GM18520 (cell line): ENCODE measurements at regions not wholly inside any gene's neighbourhood (a gene's known extent, or its start where the extent isn't known, plus 50 kb on each side); places are given as distances from the start of the nearest gene placed in this dataset.
"Not testable (repeated sequence)": the region's sequence is repeated elsewhere in the genome, so short reads cannot be mapped to it uniquely, and the experiment has no call there.

Experiments used
- ATAC-seq: cut with Tn5 transposase; IDR thresholded peaks from one replicate; pipeline ENCODE4 v1.9.1; 2021; ENCODE audit not compliant: unreplicated experiment

DNA sequence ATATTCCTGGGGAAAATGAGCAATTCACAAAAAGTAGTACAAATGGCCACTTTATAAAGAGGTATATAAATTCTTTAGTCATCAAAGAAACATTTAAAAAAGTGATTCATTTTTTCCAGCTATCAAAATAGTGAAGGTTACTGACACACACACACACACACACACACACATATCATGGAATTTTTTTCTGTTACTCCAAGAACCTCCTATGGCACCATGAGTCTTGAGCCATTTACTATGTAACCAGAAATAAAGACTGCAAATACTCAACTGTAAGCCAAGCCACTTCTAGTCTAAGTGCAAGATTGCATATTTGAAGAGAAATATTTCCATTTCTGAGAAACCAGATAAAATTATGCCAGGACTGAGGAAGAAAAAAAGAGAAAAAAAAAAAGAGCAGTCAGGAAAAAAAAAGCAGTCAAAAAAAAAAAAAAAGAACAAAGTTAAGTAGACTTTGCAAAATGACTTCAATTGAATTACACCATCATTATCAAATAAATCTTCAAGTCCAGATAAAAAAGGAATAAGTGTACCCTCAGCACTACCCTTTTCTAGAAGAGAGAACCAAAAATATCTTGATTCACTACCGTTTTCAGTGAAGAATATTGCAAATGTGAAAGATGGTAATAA is 275.7 kb downstream of the DAD1 start:
- ATAC-seq = no peak

DNA sequence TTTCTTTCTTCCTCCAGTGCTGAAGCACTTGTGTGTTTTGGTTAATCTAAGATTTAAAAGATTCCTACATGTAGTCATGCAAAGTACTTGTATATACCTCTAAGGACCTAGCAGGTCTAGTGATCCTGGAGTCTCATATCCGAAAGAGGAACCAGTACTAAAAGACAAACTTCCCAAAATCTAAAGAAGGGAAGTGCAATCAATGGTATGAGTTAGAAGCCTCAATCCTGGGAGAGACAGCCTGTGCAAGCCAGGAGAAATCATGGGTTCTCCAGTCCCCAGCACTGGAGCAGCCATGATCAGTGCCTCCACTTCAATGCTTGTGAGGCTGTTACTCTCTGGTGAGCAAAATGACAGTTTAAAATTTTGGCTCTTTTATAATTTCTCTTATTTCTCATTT is 277.4 kb downstream of the DAD1 start:
- no peak for ATAC-seq

DNA sequence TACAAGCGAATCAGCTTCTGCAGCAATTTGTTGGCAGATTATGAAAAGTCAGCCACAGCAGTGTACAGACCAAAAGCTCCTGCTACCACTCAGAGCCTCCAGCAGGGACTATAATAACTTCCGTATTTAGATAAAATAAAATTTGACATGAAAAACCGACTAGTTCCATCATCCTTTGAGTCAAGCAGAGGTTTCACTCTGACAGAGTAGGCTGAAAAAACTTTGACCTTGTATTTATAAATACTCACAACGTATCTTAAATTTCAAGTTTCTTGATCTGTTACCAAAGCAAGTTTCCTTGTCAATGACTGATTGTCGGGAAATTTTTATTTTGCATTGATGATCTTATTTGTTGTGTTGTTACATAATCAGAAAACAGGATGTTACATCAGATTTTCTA is 283.4 kb downstream of the DAD1 start:
- no peak for ATAC-seq

DNA sequence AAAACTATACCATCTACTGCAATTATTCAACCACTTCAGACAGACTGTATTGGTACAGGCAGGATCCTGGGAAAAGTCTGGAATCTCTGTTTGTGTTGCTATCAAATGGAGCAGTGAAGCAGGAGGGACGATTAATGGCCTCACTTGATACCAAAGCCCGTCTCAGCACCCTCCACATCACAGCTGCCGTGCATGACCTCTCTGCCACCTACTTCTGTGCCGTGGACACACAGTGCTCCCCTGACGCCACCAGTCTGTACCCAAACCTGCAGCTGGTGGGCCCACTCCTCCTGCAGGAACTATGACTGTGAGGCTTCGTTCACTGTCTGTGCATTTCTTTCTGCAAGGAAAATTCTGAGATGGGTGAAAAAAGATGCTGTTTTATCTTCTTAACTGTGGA is 284.7 kb downstream of the DAD1 start:
- no peak for ATAC-seq

DNA sequence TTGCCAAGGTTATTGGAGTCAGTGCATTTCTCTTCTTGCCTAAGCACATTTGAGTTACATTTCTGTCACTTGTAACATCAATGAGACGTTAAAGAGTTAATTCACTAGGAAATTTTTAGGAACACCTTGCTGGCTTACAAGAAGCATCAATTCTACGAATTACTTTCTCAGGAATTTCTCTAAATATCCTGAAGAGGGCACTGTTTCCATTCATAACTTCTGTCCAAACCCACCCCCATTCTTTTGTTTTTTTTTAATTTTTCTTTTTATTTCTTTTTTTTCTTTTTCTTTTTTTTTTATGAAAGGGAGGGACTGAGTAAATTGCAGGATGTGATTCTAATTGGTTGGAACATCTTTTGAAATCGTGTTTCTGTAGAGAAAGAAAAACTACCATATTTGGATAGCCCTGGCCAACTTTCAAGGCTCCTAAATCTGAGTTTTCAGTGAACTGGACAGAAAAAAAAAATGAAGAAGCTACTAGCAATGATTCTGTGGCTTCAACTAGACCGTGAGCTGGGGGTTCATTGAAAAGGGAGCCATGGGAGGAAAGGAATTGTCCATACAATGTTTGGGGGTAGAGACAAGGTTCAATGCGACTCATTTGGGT is 285.3 kb downstream of the DAD1 start:
- ATAC-seq = no peak

DNA sequence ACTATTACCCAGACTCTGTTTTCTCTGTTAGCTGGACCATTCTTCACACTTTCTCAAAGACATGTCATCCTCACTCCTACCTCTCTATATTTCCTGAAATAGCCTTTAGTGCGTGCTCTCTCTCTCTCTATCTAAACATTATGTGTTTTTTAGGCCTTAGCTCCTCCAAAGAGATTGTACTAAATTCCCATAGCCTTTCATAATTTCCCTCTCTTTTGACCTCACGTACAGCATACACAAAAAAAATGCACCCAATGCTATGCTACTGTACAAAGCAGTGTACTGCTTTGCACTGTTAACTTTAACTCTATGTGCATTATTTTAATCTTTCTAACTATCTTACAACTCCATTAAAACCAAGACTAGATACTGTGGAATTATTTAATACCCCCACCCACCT is 288.4 kb downstream of the DAD1 start:
- no peak for ATAC-seq

DNA sequence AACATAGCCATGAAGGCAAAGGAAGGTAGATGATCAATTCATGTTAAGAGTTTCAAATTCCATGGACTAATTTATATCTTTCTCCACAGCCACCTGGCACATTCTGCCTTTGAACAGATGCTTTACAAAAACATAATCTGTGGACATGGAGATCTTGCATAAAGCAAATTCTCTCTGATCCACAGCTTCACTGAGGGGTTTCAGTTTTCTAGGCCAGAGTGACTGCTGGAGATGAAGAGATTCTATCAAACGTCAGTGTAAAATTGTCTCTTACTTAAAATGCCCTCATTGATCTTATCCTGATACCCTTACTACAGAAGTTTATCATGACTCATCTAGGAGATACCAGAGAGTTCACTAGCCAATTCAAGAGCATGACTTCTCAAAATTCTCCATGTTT is 291.6 kb downstream of the DAD1 start:
- no peak for ATAC-seq

DNA sequence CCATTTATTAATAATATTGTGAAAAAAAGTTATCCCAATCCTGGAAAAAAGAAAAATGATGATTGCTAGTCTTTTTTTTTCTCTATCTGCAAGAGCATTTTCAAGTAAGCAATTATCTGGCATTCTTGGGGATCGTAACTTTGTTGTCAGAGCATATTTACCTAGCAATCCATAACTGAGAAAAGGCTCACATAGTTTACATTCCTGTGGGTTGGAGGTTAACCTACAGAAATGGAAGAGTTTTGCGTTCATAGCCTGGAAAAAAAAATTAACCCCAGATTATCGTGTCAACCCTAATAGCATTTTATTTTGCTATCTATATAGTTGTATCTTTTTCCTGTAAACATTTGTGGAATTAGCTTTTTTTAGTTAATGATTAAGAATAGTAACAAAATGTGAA is 292.3 kb downstream of the DAD1 start:
- ATAC-seq = no peak

DNA sequence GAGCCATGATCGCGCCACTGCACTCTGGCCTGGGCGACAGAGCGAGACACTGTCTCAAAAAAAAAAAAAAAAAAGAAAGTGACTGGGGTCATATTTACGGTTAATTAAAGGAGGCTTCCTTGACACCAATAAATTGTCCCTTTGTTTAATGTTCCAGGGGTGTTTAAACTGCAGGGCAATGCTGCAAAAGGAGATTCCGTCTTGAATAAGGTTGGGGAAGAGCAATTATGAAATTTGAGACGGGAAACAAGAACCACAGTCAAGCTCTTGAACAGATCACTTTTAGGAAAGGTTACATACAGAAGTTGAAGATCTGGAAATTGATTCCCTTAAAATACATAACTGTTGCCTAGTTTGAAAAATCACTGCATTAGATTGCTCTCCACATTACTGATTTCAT is 292.9 kb downstream of the DAD1 start:
- ATAC-seq = no peak

DNA sequence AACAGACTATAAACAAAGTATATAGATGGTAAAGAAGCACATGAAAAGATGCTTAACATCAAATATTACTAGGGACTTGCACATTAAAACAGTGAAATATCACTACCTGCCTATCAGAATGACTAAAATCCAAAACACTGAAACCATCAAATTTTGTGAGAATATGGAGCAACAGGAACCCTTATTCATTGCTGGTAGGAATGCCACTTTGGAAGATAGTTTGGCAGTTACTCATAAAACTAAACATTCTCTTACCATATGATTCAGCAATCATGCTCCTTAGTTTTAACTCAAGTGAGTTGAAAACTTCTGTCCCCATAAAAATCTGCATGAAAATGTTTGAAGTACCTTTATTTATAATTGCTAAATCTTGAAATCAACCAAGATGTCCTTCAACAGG is 297.6 kb downstream of the DAD1 start:
- ATAC-seq = no peak

DNA sequence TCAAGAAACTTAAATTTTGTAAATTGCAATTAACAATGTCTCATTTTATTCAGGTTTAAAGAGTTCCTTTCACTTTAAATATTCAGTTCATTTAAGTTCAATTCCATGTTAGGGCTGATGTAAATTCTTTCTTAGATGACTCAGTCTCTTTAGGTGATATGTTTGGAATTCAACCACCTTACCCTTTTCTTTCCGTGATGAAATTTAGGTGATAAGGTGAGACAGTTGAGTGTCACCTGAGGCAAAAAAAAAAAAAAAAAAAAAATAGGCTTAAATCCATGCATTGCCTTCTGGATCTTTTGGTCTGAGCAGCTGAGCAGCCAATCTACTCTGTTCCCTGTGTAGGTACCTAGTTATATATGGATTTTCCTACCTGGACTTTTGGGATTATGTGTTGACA is 299.5 kb downstream of the DAD1 start:
- no peak for ATAC-seq

DNA sequence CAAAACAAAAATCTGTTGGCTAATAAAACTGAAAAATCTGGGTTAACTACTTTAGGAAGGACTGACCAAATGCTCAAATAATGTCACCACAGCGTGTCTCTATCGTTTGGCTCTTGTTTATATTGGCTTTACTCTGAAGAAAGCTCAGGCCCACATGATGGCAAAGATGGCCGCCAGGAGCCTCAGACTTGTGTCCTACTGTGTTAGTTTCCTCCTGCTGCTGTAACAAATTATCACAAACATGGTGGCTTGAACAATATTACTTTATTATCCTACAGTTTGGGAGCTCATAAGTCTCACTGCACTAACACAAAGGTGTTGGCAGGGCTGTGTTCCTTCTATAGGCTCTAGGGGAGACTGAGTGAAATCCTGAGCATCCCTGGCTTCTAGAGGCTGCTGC is 303.0 kb downstream of the DAD1 start:
- ATAC-seq = no peak

DNA sequence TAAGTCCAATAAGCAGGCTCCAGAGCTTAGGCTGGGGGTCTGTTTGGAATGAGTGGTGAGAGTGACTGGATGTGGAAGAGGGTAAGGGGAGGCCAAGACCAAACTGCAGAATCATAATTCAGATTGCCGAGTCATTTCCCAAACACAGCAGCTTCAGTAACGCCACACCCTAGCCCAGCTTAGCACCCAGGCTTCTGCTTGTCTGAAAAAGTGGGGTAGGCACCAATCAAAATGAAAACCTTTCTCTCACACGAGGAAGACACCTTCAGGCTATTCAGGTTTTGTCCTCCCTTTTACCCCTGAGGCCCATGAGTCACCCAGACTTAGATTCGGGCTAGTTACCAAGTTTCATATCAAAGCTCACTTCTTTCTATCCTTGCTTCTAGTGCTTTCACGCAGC is 306.1 kb downstream of the DAD1 start:
- ATAC-seq = no peak

DNA sequence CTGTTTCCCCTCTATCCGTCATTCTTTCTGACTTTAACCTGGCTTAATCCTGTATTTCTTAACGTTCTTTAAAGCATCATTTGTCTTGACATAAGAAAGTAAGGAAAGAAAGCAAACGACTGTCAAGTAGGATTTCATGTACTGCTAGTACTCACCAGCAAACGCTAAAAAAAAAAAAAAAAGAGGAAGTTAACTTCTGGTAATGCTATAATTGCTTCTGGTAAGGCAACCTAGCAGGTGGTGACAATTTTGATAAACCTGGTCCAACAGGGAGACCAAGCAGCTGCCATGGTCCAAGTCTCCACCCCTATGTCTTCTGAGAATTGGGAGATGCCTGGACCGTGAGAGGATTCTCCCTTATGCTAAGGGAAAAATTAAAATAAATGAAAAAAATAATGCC is 306.6 kb downstream of the DAD1 start:
- ATAC-seq = no peak

DNA sequence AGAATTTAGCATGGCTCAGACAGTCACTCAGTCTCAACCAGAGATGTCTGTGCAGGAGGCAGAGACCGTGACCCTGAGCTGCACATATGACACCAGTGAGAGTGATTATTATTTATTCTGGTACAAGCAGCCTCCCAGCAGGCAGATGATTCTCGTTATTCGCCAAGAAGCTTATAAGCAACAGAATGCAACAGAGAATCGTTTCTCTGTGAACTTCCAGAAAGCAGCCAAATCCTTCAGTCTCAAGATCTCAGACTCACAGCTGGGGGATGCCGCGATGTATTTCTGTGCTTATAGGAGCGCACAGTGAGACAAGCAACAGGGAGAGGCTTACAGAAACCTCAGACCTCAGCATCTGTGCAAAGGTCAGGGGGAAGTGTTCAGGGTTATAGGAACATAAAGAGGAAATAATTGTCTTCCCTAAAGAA is 307.6 kb downstream of the DAD1 start:
- ATAC-seq = not testable (repeated sequence)

DNA sequence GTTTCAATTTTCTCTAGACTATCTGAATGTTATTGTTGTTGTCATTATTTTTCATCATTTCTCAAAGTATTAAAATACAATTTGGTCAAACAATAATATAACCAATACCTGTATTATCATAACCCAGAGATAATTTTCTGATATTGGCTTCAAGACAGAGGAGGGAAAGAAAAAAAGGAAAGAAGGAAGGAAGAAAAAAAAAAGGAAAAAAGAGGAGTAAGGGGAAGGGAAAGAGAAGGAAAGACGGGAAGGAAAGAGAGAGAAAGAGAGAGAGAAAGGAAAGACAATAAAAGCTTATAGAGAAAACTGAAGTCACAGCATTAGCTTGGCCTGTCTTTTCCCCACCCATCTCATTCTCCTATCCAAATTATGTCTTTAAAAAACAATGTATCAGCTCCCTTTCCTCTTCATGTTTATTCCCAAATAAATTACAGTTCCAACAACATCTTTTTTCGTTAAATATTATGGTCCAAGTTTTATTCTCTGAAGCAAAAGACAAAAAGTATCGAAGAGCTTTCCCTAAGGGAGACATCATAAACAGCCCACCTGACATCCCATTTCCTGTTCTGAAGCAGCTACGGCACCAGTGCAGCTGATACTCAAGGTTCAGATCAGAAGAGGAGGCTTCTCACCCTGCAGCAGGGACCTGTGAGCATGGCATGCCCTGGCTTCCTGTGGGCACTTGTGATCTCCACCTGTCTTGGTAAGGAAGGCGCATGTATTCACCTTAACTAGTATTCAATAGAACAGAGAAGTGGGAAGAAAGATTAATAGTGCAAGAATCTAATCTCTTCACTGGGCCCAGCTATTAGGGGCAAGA is 308.3 kb downstream of the DAD1 start:
- ATAC-seq = no peak

DNA sequence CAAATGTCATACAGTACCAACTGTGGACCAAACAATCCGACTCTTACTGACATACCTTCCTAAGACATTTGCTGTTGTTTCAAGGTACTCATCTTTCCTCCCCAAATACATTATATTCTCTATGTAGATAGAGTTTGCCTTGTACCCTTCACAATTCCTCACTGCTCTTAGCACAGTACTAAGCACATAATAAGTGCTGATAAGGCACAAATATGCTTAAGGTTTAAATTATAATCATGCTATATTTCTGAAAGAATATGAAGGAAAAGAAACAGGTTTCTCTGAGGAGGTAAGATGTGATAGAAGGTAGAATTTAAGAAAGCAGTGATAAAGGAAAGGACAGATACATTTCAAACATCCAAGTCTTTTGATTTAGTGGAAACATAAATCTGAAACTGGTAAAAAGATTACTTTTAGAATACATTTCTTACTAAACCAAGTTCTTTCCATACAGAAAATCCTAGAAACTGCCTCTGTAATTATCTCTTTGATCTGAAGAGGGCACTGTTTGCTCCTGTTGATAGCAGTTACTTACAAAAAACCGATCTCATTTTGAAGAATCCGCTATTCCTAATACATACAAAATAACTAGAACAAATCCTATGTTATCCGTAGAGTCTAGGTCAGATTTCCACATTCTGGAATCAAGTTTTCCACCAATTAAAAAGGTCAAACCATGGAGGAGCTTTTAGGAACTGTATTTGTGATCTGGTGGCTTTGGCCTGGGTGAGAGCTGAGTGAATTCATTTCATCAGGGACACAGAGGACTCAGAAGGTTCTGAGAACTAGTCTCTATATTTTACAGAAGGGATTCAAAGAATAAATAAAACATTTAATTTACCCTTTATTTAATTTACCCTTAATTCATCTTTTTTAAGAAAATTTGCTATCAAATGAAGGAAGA is 311.9 kb downstream of the DAD1 start:
- no peak for ATAC-seq

DNA sequence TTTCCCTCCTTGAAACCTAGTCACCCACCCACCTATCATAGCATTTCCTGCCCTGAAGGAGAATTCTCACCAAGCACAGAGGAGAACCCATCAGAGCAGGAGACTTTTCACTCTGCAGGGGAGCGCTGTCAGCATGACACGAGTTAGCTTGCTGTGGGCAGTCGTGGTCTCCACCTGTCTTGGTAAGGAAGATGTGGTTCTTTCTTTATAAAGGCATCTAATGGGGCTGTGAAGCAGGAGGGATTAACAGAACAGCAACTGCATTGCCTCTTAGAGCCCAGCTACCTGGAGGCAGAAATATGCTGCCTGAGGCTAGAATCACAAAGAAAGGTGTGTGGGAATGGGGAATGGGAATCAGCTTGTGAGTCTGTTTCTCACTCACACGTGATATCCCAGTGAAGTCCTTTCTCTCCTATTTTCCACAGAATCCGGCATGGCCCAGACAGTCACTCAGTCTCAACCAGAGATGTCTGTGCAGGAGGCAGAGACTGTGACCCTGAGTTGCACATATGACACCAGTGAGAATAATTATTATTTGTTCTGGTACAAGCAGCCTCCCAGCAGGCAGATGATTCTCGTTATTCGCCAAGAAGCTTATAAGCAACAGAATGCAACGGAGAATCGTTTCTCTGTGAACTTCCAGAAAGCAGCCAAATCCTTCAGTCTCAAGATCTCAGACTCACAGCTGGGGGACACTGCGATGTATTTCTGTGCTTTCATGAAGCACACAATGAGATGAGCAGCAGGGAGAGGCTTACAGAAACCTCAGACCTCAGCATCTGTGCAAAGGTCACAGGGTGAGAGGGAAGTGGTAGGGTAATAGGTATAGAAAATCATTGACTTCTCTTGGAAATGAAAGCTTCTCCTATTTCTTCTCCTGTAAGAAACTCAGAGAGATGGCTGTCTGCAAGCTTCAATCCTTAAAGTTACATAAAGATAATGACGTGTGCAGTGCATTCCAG is 316.9 kb downstream of the DAD1 start:
- ATAC-seq = no peak

DNA sequence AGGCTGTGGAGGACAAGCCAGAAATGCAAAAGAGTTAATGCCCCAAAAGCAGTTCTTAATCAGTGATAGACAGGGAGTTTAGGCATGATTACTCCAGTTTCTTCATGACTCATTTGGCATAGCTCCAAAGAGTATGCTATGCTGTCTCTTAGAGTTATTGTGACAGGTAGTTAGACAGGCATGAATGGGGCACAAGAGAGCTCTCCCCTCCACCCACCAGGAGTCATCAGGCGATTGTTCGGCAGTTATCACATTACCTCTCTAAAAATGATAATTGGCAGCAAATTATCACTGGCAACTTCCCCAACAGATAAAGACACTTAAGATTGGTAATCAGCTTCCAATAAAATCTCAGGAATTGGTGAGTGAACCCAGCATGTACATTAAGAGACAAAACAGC is 320.1 kb downstream of the DAD1 start:
- ATAC-seq = no peak

DNA sequence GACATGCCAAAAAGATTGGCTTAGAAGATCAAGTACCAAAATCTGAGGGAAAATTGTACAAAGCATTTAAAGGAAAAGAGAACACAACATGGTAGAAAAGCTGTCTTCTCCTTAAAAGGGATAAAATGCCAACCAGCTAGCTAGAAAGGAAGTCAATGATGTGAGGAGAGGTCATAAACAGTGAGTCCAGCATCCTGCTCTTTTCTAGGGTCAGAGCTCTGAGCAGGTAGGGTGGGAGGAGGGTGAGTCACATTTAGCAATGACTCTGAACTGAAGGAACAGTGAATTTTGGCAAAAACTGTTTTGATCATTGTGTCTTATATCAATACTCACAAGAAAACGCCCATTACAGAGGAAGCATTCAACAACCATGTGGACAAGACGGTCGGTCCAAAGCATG is 322.3 kb downstream of the DAD1 start:
- no peak for ATAC-seq
